ENCODE measurements at regions not wholly inside any gene's neighbourhood (a gene's known extent, or its start where the extent isn't known, plus 50 kb on each side); places are given as distances from the start of the nearest gene placed in this dataset.

DNA sequence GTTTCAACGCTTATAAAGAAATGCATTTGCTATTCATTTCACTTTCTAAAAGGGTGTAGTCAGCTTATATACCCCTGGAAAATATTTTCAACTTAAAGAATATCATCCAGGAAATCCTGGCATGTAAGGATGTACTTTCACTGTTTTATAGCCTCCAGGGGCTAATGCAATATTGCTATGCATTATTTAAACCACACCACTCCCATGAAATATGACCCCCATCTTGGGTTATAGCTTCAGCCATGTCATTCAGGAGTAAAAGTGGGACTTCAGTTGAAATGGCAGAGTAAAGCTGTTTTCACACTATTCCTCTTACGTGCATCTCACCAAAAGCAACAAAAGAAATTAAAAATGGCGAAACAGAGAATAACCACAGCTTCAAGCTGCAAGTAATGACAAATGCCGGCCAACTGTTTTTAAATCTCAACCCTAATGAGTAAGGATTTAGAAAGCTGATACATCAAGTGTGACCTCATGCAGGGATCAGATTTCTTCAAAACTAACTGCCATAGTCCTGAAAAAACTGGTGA lies 84.5 kb downstream of the COL6A6 start:
- Mint-ChIP-seq H3K27ac (peak overlapping the region; percentile 29), H3K9me3 (peaks cover 22% of the 10 kb centered on the region), H3K4me3 (no peak overlapping the region), H3K4me1 (peaks cover 16% of the 10 kb centered on the region), H3K27me3 (ENCODE audit: low read depth, poor library complexity) (no peaks in the 10 kb centered on the region), H3K36me3 (ENCODE audit: low read depth) (no peaks in the 10 kb centered on the region)
- TF ChIP-seq, protein P1, sequence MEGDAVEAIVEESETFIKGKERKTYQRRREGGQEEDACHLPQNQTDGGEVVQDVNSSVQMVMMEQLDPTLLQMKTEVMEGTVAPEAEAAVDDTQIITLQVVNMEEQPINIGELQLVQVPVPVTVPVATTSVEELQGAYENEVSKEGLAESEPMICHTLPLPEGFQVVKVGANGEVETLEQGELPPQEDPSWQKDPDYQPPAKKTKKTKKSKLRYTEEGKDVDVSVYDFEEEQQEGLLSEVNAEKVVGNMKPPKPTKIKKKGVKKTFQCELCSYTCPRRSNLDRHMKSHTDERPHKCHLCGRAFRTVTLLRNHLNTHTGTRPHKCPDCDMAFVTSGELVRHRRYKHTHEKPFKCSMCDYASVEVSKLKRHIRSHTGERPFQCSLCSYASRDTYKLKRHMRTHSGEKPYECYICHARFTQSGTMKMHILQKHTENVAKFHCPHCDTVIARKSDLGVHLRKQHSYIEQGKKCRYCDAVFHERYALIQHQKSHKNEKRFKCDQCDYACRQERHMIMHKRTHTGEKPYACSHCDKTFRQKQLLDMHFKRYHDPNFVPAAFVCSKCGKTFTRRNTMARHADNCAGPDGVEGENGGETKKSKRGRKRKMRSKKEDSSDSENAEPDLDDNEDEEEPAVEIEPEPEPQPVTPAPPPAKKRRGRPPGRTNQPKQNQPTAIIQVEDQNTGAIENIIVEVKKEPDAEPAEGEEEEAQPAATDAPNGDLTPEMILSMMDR (IDR thresholded peaks at IDR 0.05), result no peak
- DNase-seq, result no peak

DNA sequence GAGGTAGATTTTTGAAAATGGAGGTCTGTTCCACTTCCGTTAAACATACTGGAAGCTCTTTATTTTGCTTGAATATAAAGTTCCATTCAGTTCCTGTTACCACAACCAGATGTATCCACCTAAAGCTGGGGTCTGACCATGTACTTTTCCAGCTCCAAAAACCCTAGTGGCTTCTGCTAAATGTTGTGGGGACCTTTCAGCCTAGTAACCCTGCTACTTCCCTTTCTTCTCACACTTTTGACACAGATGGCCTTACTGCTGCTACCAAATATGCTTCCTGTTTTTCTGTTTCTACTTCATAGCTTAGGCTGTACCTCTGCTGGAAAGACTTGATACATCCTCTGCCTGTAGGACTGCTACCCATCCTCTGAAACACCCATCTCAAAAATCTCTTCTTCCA lies 87.8 kb downstream of the COL6A6 start:
- H3K27me3 Mint-ChIP-seq (ENCODE audit: low read depth, poor library complexity), result no peaks in the 10 kb centered on the region
- H3K4me1 Mint-ChIP-seq, result peaks cover 16% of the 10 kb centered on the region
- no peak overlapping the region for H3K4me3 Mint-ChIP-seq
- TF ChIP-seq, protein P1 (IDR thresholded peaks at IDR 0.05), result no peak
- H3K36me3 Mint-ChIP-seq (ENCODE audit: low read depth), result no peaks in the 10 kb centered on the region
- H3K9me3 Mint-ChIP-seq, result peaks cover 45% of the 10 kb centered on the region
- no peak for DNase-seq
- no peak overlapping the region for H3K27ac Mint-ChIP-seq

GRCh38 chr3:130606336-130606735 lies 89.4 kb downstream of the COL6A6 start:
- H3K4me3 Mint-ChIP-seq, result no peak overlapping the region
- H3K36me3 Mint-ChIP-seq (ENCODE audit: low read depth), result no peaks in the 10 kb centered on the region
- TF ChIP-seq, protein P1 (IDR thresholded peaks at IDR 0.05), result no peak
- peaks cover 11% of the 10 kb centered on the region for H3K4me1 Mint-ChIP-seq
- peaks cover 45% of the 10 kb centered on the region for H3K9me3 Mint-ChIP-seq
- no peaks in the 10 kb centered on the region for H3K27me3 Mint-ChIP-seq (ENCODE audit: low read depth, poor library complexity)
- no peak for DNase-seq
- H3K27ac Mint-ChIP-seq, result no peak overlapping the region

GRCh38 chr3:130607553-130608154 lies 90.7 kb downstream of the COL6A6 start:
- Mint-ChIP-seq H3K4me3 (no peak overlapping the region), H3K27me3 (ENCODE audit: low read depth, poor library complexity) (no peaks in the 10 kb centered on the region), H3K9me3 (peaks cover 53% of the 10 kb centered on the region), H3K27ac (no peak overlapping the region), H3K36me3 (ENCODE audit: low read depth) (no peaks in the 10 kb centered on the region), H3K4me1 (no peaks in the 10 kb centered on the region)
- no peak for DNase-seq
- TF ChIP-seq, protein P1 (IDR thresholded peaks at IDR 0.05), result no peak

DNA sequence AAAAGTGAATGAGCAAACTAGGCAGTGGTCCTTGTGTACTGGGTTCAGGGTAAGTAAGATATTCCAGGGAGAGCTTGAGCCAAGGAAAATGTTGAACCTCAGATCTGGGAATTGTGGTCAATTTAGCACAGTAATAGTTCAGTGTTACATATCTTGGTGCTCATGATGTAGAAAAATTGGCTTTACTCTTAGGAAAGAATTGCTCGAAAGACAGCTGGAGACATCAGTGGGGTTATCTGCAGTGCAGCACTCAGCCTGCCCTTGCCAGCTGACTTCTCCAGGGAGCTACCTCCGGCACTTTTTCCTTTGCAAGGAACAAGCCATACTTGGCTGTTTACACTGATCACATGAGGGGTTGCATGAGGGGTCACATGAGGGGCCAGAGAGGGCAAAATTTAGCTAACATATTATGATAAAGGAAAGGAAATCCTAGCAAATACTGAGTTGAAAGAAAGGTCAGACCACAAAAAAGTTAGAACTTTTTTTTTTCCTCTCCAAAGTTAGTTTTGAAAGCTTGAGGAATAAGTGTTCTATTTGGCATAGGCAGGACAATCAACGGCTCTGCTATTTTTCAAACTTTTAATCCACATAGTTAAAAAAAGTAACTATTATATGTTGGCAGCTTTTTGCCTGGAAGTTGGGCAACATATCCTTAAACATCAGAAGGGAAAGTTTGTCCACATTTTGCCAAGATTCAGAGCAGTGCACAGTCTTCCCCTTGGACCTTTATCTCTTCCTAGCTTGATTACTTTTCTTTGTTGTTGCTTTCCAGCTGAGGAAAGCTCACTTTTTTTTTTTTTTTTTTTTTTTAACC lies 92.4 kb downstream of the COL6A6 start:
- Mint-ChIP-seq H3K36me3 (ENCODE audit: low read depth) (no peaks in the 10 kb centered on the region), H3K4me1 (no peaks in the 10 kb centered on the region), H3K27me3 (ENCODE audit: low read depth, poor library complexity) (no peaks in the 10 kb centered on the region), H3K27ac (no peak overlapping the region), H3K4me3 (no peak overlapping the region), H3K9me3 (peaks cover 66% of the 10 kb centered on the region)
- no peak for DNase-seq
- TF ChIP-seq, protein P1 (IDR thresholded peaks at IDR 0.05), result no peak

Measured in nephron progenitor cell (in vitro differentiated cells).